ENCODE measurements at regions not wholly inside any gene's neighbourhood (a gene's known extent, or its start where the extent isn't known, plus 50 kb on each side); places are given as distances from the start of the nearest gene placed in this dataset.

GRCh38 chr7:3235322-3235721 lies 65.7 kb upstream of the SDK1 start:
- H3K27ac ChIP-seq (ENCODE audit: insufficient read depth, low read length) = no peak overlapping the region
- peaks cover 1% of the 10 kb centered on the region; the same call in 1 of the 2 replicates for H3K27me3 ChIP-seq (ENCODE audit: control insufficient read depth, insufficient read depth, low read length)
- H2BK5ac ChIP-seq (ENCODE audit: low read depth, low read length, poor library complexity, severe bottlenecking) = peak overlapping the region; percentile 24
- H4K8ac ChIP-seq (ENCODE audit: low read depth in 2 of 2, low read length in 2 of 2) = no peak overlapping the region
- no peaks in the 10 kb centered on the region for H4K20me1 ChIP-seq (ENCODE audit: insufficient read depth, low read length)
- no peak overlapping the region for H2AK5ac ChIP-seq (ENCODE audit: low read depth, low read length)
- H2AK9ac ChIP-seq (replicated peaks; ENCODE audit: low read depth, low read length, poor library complexity) = no peak overlapping the region
- ATAC-seq (ENCODE audit: low read depth) = no peak
- in situ Hi-C loops (cut with MboI; ENCODE audit: low sequenced_read_pairs) = no loop called here
- H3K23ac ChIP-seq (ENCODE audit: low read depth, low read length) = no peak overlapping the region
- no peak overlapping the region for H2BK15ac ChIP-seq (ENCODE audit: low read depth, low read length)
- no peak overlapping the region for H3K4ac ChIP-seq (ENCODE audit: low read depth, low read length)
- H2BK120ac ChIP-seq (ENCODE audit: low read depth, low read length) = no peak overlapping the region
- ChIA-PET POLR2A (ENCODE audit: unreplicated experiment) (no interaction called here), CTCF (no interaction called here)
- H3K79me1 ChIP-seq (ENCODE audit: low read depth in 1 of 2, low read length in 2 of 2) = no peaks in the 10 kb centered on the region
- 77% methylated on average over 4 of the region's 4 CpGs; no CpG with 5 or more reads in 1 of the 2 experiments for WGBS, 2 experiments (ENCODE audit: extremely low coverage in 2 of 2, insufficient read length in 1 of 2)
- H4K5ac ChIP-seq (ENCODE audit: low read depth, low read length) = no peak overlapping the region
- no TSS peak for BruUV-seq (replicated peaks)
- H3K4me3 ChIP-seq (ENCODE audit: insufficient read depth, low read depth, low read length) = no peak overlapping the region
- no peaks in the 10 kb centered on the region for H3K36me3 ChIP-seq (ENCODE audit: control insufficient read depth, insufficient read depth, low read length)
- H3K4me1 ChIP-seq (ENCODE audit: control insufficient read depth, insufficient read depth, low read length) = no peaks in the 10 kb centered on the region
- H3K4me2 ChIP-seq (ENCODE audit: low read depth, low read length) = no peak overlapping the region
- H3K9me3 ChIP-seq (ENCODE audit: control insufficient read depth, insufficient read depth, low read length) = peaks cover 6% of the 10 kb centered on the region
- no peak overlapping the region for H3K14ac ChIP-seq (replicated peaks; ENCODE audit: low read depth, low read length)
- H3K9me1 ChIP-seq (ENCODE audit: insufficient read depth, low read length) = no peaks in the 10 kb centered on the region
- H4K91ac ChIP-seq (ENCODE audit: insufficient read depth, low read depth, low read length) = no peak overlapping the region
- no peak overlapping the region for H3K56ac ChIP-seq (ENCODE audit: extremely low read depth, insufficient read depth, low read length)
- H3K18ac ChIP-seq (ENCODE audit: low read depth, low read length) = no peak overlapping the region
- no peak overlapping the region for H2BK20ac ChIP-seq (ENCODE audit: low read depth, low read length)
- no peak for DNase-seq
- dilution Hi-C loops (cut with HindIII; ENCODE audit: low sequenced_read_pairs, unreplicated experiment) = no loop called here
- H2AFZ ChIP-seq (replicated peaks; ENCODE audit: low read length, poor library complexity) = no peak overlapping the region
- no peak overlapping the region for H3K9ac ChIP-seq (ENCODE audit: low read depth, low read length)
- intact Hi-C loops (cut with micrococcal nuclease) = no loop called here
- TF ChIP-seq ELK1 (IDR thresholded peaks at IDR 0.05; ENCODE audit: borderline replicate concordance, low read depth, low read length) = no peak
- no peak for TF ChIP-seq CEBPB (IDR thresholded peaks at IDR 0.05; ENCODE audit: low read depth, low read length)
- TF ChIP-seq, protein P1, sequence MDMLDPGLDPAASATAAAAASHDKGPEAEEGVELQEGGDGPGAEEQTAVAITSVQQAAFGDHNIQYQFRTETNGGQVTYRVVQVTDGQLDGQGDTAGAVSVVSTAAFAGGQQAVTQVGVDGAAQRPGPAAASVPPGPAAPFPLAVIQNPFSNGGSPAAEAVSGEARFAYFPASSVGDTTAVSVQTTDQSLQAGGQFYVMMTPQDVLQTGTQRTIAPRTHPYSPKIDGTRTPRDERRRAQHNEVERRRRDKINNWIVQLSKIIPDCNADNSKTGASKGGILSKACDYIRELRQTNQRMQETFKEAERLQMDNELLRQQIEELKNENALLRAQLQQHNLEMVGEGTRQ (IDR thresholded peaks at IDR 0.05; ENCODE audit: low read depth, low read length) = no peak
- no peak for TF ChIP-seq CHD1 (IDR thresholded peaks at IDR 0.05; ENCODE audit: low read depth, low read length)
- no peak for TF ChIP-seq MAFK (IDR thresholded peaks at IDR 0.05; ENCODE audit: low read depth, low read length)
- no peak for TF ChIP-seq CTCF (conservative IDR thresholded peaks at IDR 0.05; ENCODE audit: low read depth, low read length)
- no peak for TF ChIP-seq RFX5 (IDR thresholded peaks at IDR 0.05; ENCODE audit: low read depth, low read length)
- TF ChIP-seq SMC3 (IDR thresholded peaks at IDR 0.05; ENCODE audit: low read depth, low read length) = no peak
- no peak for TF ChIP-seq MAZ (IDR thresholded peaks at IDR 0.05; ENCODE audit: borderline replicate concordance, low read depth, low read length)
- no peak for TF ChIP-seq RAD21 (IDR thresholded peaks at IDR 0.05; ENCODE audit: low read length)
- no peak for TF ChIP-seq MXI1 (IDR thresholded peaks at IDR 0.05; ENCODE audit: borderline replicate concordance, low read depth, low read length)
- no peak for TF ChIP-seq FOS (IDR thresholded peaks at IDR 0.05; ENCODE audit: low read depth, low read length)
- no peak for TF ChIP-seq RCOR1 (IDR thresholded peaks at IDR 0.05; ENCODE audit: insufficient replicate concordance, low read length)
- no peak for TF ChIP-seq NFE2L2 (IDR thresholded peaks at IDR 0.05; ENCODE audit: low read depth, low read length)
- TF ChIP-seq BHLHE40 (IDR thresholded peaks at IDR 0.05; ENCODE audit: low read depth, low read length) = no peak
- TF ChIP-seq POLR2A (IDR thresholded peaks at IDR 0.05; ENCODE audit: low read depth, low read length) = no peak
